ENCODE measurements at regions not wholly inside any gene's neighbourhood (a gene's known extent, or its start where the extent isn't known, plus 50 kb on each side); places are given as distances from the start of the nearest gene placed in this dataset.

GRCh38 chr3:127391436-127392155 is 103.8 kb upstream of the PRR20G start (continued):
- TF ChIP-seq ARID4B (CRISPR knock-in tag; IDR thresholded peaks at IDR 0.05; ENCODE audit: borderline replicate concordance) (no peak), HMGA2 (CRISPR knock-in tag; IDR thresholded peaks at IDR 0.05) (no peak), ETV6 (CRISPR knock-in tag; IDR thresholded peaks at IDR 0.05) (no peak), RELA (CRISPR knock-in tag; IDR thresholded peaks at IDR 0.05; ENCODE audit: borderline replicate concordance) (no peak), ZNF416 (CRISPR knock-in tag; IDR thresholded peaks at IDR 0.05) (no peak)

- Mint-ChIP-seq H3K4me3 (no peak overlapping the region), H3K36me3 (no peaks in the 10 kb centered on the region), H3K9me3 (no peaks in the 10 kb centered on the region), H3K4me1 (peaks cover 15% of the 10 kb centered on the region), H3K27me3 (ENCODE audit: low read depth) (no peaks in the 10 kb centered on the region), H3K27ac (no peak overlapping the region)
- ATAC-seq, result no peak
- TF ChIP-seq CTCF (IDR thresholded peaks at IDR 0.05) (no peak), MAX (CRISPR knock-in tag; IDR thresholded peaks at IDR 0.05) (no peak), ETV6 (CRISPR knock-in tag; IDR thresholded peaks at IDR 0.05) (no peak), ESRRA (CRISPR knock-in tag; IDR thresholded peaks at IDR 0.05; ENCODE audit: borderline replicate concordance) (no peak), MYBL2 (CRISPR knock-in tag; IDR thresholded peaks at IDR 0.05) (no peak), TEAD4 (CRISPR knock-in tag; IDR thresholded peaks at IDR 0.05) (no peak), ZNF425 (CRISPR knock-in tag; conservative IDR thresholded peaks at IDR 0.05) (no peak), HMGA2 (CRISPR knock-in tag; IDR thresholded peaks at IDR 0.05) (no peak), JAZF1 (CRISPR knock-in tag; IDR thresholded peaks at IDR 0.05) (no peak), ARID4B (CRISPR knock-in tag; IDR thresholded peaks at IDR 0.05; ENCODE audit: borderline replicate concordance) (no peak)
- DNase-seq (ENCODE audit: low spot score), result no peak
- CTCF ChIA-PET, result interaction anchor here (1.4 to 2.7 kb wide), 2 partner anchors 16 to 18 kb away, joined by 4 to 10 read pairs; no protein-coding TSS in a partner anchor
- POLR2A ChIA-PET, result no interaction called here
These were observed 102.6 kb upstream of the PRR20G start for GRCh38 chr3:127390365-127391025.

All from WTC11 (cell line).